ENCODE measurements at regions not wholly inside any gene's neighbourhood (a gene's known extent, or its start where the extent isn't known, plus 50 kb on each side); places are given as distances from the start of the nearest gene placed in this dataset.

DNA sequence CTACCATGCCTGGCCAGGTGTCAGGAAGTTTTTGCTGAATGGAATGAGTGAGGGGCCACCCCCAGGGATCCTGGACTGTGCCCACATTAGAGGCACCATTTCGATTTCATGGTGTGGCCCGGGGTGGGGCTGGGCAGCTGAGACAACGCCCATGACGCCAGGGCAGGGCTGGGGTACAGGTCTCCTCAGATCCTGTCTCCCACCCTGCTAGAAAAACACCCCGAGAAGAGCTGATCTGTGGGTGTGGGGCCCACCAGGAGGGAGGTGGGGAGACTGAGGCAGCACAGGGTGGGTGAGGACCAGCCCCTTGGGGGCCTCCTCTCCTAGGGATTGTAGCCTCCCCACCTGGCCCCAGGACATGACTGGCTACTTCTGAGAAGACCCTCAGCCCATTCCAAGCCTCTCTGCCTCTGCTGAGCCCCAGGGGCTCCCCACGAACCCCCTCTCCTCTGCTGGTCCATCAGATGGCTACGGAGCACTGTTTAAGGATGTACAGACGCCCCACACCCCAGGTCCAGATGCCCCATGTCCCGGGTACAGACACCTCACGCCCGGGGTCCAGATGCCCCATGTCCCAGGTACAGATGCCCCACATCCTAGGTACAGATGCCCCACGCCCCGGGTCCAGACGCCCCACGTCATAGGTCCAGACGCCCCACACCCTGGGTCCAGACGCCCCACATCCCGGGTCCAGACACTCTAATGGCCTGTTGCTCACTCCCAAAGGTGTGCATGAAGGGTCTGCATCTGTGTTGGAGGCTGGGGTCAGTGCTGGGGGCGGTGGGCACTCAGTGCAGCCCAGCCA lies 99.4 kb downstream of the MICALL2 start:
- Mint-ChIP-seq H3K27ac (ENCODE audit: unreplicated experiment) (no peak overlapping the region), H3K4me3 (ENCODE audit: unreplicated experiment) (no peak overlapping the region), H3K27me3 (ENCODE audit: unreplicated experiment) (peaks cover 9% of the 10 kb centered on the region), H3K9me3 (ENCODE audit: unreplicated experiment) (no peaks in the 10 kb centered on the region), H3K4me1 (ENCODE audit: unreplicated experiment) (peaks cover 3% of the 10 kb centered on the region), H3K36me3 (ENCODE audit: low read depth, unreplicated experiment) (no peaks in the 10 kb centered on the region)
- DNase-seq (ENCODE audit: low spot score), result no peak
- TF ChIP-seq, protein P1, sequence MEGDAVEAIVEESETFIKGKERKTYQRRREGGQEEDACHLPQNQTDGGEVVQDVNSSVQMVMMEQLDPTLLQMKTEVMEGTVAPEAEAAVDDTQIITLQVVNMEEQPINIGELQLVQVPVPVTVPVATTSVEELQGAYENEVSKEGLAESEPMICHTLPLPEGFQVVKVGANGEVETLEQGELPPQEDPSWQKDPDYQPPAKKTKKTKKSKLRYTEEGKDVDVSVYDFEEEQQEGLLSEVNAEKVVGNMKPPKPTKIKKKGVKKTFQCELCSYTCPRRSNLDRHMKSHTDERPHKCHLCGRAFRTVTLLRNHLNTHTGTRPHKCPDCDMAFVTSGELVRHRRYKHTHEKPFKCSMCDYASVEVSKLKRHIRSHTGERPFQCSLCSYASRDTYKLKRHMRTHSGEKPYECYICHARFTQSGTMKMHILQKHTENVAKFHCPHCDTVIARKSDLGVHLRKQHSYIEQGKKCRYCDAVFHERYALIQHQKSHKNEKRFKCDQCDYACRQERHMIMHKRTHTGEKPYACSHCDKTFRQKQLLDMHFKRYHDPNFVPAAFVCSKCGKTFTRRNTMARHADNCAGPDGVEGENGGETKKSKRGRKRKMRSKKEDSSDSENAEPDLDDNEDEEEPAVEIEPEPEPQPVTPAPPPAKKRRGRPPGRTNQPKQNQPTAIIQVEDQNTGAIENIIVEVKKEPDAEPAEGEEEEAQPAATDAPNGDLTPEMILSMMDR (IDR thresholded peaks at IDR 0.05; ENCODE audit: unreplicated experiment), result no peak

DNA sequence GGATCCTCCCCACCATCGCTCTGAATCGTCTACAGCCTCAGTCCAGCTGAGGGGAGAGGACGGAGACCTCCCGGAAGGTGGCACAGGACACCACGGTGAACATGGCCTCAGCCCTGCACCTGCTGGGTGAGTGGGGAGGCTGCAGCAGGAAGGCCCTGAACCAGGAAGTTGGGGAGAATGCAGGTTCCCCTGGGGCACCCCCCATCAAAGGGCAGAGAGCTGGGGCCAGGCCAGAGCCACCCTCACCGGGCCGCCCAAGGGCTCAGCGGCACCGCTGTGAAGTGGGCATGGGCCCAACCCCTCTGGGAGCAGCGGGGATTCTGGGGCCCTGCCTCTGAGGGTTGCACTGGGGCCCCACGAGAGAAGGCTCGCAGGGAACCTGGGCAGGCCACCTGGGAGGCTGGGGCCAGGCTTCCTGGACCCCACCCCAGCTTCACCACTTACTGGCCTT lies 98.7 kb downstream of the MICALL2 start:
- Mint-ChIP-seq H3K9me3 (ENCODE audit: unreplicated experiment) (no peaks in the 10 kb centered on the region), H3K36me3 (ENCODE audit: low read depth, unreplicated experiment) (no peaks in the 10 kb centered on the region), H3K27ac (ENCODE audit: unreplicated experiment) (no peak overlapping the region), H3K27me3 (ENCODE audit: unreplicated experiment) (peaks cover 10% of the 10 kb centered on the region), H3K4me1 (ENCODE audit: unreplicated experiment) (peaks cover 3% of the 10 kb centered on the region), H3K4me3 (ENCODE audit: unreplicated experiment) (no peak overlapping the region)
- TF ChIP-seq, protein P1 (IDR thresholded peaks at IDR 0.05; ENCODE audit: unreplicated experiment), result no peak
- no peak for DNase-seq (ENCODE audit: low spot score)

DNA sequence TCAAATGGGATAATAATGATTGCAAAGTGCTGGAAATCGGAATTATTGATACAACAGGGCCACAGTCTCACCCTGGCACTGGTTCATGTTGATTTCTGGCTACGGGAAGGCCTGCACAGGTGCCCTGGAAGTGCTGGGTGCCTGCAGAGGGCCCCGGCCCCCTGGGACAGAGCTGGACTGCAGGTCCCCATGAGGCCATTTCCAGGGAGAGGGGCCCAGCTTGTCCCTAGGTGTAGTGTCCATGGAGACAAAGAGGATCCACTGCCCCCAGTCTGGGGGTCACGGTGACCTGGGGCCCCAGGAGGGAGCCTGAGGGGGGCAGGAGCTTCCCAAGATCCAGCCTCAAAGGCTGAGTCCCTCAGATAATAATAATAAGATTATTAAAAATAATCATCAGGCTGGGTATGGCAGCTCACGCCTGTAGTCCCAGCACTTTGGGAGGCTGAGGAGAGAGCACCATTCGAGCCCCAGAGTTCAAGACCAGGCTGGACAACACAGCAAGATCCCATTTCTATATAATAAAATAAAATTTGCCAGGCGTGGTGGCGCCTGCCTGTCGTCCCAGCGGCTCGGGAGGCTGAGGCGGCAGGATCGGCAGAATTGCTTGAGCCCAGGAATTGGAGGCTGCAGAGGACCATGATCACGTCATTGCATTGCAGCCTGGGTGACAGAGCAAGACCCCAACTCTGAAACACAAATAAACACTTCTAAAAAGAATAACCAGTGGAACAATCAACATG lies 98.1 kb downstream of the MICALL2 start:
- TF ChIP-seq, protein P1 (IDR thresholded peaks at IDR 0.05; ENCODE audit: unreplicated experiment), result no peak

DNA sequence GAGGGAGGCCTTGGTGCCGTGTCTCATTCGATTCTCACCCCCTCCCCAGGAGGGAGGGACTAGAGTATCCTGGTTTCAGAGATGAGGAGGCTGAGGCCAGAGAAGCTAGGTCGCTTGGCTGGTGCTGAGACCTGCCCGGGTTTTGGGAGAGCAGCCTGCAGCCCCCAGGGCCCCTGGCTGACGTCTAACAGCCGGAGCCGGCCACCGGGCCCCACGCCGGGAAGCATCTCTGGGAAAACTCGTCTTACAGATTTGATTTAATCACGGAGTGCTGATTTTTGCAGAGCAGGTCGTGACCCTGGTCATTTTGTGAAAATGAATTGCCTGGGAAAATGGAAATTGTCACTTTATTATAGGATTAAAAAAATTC lies 97.5 kb downstream of the MICALL2 start:
- no peak for DNase-seq (ENCODE audit: low spot score)
- Mint-ChIP-seq H3K27me3 (ENCODE audit: unreplicated experiment) (peaks cover 14% of the 10 kb centered on the region), H3K4me1 (ENCODE audit: unreplicated experiment) (no peaks in the 10 kb centered on the region), H3K9me3 (ENCODE audit: unreplicated experiment) (no peaks in the 10 kb centered on the region), H3K4me3 (ENCODE audit: unreplicated experiment) (no peak overlapping the region), H3K27ac (ENCODE audit: unreplicated experiment) (no peak overlapping the region), H3K36me3 (ENCODE audit: low read depth, unreplicated experiment) (peaks cover 3% of the 10 kb centered on the region)
- TF ChIP-seq, protein P1 (IDR thresholded peaks at IDR 0.05; ENCODE audit: unreplicated experiment), result no peak

More for the DNA sequence above, 98.1 kb downstream of the MICALL2 start:
- peaks cover under 1% of the 10 kb centered on the region for H3K4me1 Mint-ChIP-seq (ENCODE audit: unreplicated experiment)
- H3K27ac Mint-ChIP-seq (ENCODE audit: unreplicated experiment), result no peak overlapping the region
- H3K9me3 Mint-ChIP-seq (ENCODE audit: unreplicated experiment), result no peaks in the 10 kb centered on the region
- H3K27me3 Mint-ChIP-seq (ENCODE audit: unreplicated experiment), result peaks cover 14% of the 10 kb centered on the region
- peaks cover 3% of the 10 kb centered on the region for H3K36me3 Mint-ChIP-seq (ENCODE audit: low read depth, unreplicated experiment)
- no peak for DNase-seq (ENCODE audit: low spot score)
- H3K4me3 Mint-ChIP-seq (ENCODE audit: unreplicated experiment), result no peak overlapping the region

DNA sequence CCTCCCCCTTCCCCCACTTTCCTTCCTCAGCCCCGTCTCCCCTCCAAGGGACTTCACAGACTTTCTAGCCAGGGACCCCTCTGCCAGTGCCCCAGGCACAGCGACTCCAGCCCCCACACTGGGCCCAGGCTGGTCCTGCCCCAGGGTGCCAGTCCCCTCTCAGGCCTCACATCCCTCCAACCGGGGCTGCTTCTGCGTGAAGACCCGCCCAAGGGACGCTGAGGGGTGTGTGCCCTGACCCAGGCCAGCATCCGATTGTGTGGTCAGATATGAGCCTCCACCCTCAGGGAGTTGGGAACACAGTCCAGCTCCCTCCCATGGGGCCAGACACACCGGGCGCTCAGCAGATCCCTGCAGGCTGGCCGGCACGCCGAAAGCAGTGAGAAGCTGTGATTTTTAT lies 97.0 kb downstream of the MICALL2 start:
- DNase-seq (ENCODE audit: low spot score), result no peak
- Mint-ChIP-seq H3K4me1 (ENCODE audit: unreplicated experiment) (no peaks in the 10 kb centered on the region), H3K27ac (ENCODE audit: unreplicated experiment) (no peak overlapping the region), H3K36me3 (ENCODE audit: low read depth, unreplicated experiment) (peaks cover 3% of the 10 kb centered on the region), H3K4me3 (ENCODE audit: unreplicated experiment) (no peak overlapping the region), H3K27me3 (ENCODE audit: unreplicated experiment) (peaks cover 13% of the 10 kb centered on the region), H3K9me3 (ENCODE audit: unreplicated experiment) (no peaks in the 10 kb centered on the region)
- TF ChIP-seq, protein P1 (IDR thresholded peaks at IDR 0.05; ENCODE audit: unreplicated experiment), result no peak

All from endothelial cell (in vitro differentiated cells).